ENCODE measurements at regions not wholly inside any gene's neighbourhood (a gene's known extent, or its start where the extent isn't known, plus 50 kb on each side); places are given as distances from the start of the nearest gene placed in this dataset.
"Not testable (repeated sequence)": the region's sequence is repeated elsewhere in the genome, so short reads cannot be mapped to it uniquely, and the experiment has no call there.

GRCh38 chr1:188763541-188763940 lies 1714.1 kb downstream of the BRINP3 start:
- DNase-seq (ENCODE audit: low read depth in 1 of 2, low spot score in 1 of 2): no peak

GRCh38 chr1:188769181-188769580 lies 1708.5 kb downstream of the BRINP3 start:
- DNase-seq (ENCODE audit: low read depth in 1 of 2, low spot score in 1 of 2): no peak

GRCh38 chr1:188769936-188770335 lies 1707.7 kb downstream of the BRINP3 start:
- no peak for DNase-seq (ENCODE audit: low read depth in 1 of 2, low spot score in 1 of 2)

GRCh38 chr1:188778578-188778977 lies 1699.1 kb downstream of the BRINP3 start:
- no peak for DNase-seq (ENCODE audit: low read depth in 1 of 2, low spot score in 1 of 2)

GRCh38 chr1:188782220-188782841 lies 1695.3 kb downstream of the BRINP3 start:
- DNase-seq (ENCODE audit: low read depth in 1 of 2, low spot score in 1 of 2): no peak

GRCh38 chr1:188794969-188795368 lies 1682.7 kb downstream of the BRINP3 start:
- no peak for DNase-seq (ENCODE audit: low read depth in 1 of 2, low spot score in 1 of 2)

- DNase-seq (ENCODE audit: low read depth in 1 of 2, low spot score in 1 of 2): not testable (repeated sequence)
Measured at GRCh38 chr1:188812153-188812552, 1665.5 kb downstream of the BRINP3 start.

- not testable (repeated sequence) for DNase-seq (ENCODE audit: low read depth in 1 of 2, low spot score in 1 of 2)
Measured at GRCh38 chr1:188812836-188813573, 1664.7 kb downstream of the BRINP3 start.

- DNase-seq (ENCODE audit: low read depth in 1 of 2, low spot score in 1 of 2): no peak
Measured at GRCh38 chr1:188817814-188818213, 1659.8 kb downstream of the BRINP3 start.

GRCh38 chr1:188822248-188822647 lies 1655.4 kb downstream of the BRINP3 start:
- DNase-seq (ENCODE audit: low read depth in 1 of 2, low spot score in 1 of 2): no peak

GRCh38 chr1:188825471-188825870 lies 1652.2 kb downstream of the BRINP3 start:
- no peak for DNase-seq (ENCODE audit: low read depth in 1 of 2, low spot score in 1 of 2)

- no peak for DNase-seq (ENCODE audit: low read depth in 1 of 2, low spot score in 1 of 2)
Measured at GRCh38 chr1:188826800-188827199, 1650.9 kb downstream of the BRINP3 start.

GRCh38 chr1:188827400-188827799 lies 1650.3 kb downstream of the BRINP3 start:
- no peak for DNase-seq (ENCODE audit: low read depth in 1 of 2, low spot score in 1 of 2)

GRCh38 chr1:188841111-188841696 lies 1636.5 kb downstream of the BRINP3 start:
- not testable (repeated sequence) for DNase-seq (ENCODE audit: low read depth in 1 of 2, low spot score in 1 of 2)

GRCh38 chr1:188846468-188846867 lies 1631.2 kb downstream of the BRINP3 start:
- DNase-seq (ENCODE audit: low read depth in 1 of 2, low spot score in 1 of 2): no peak

- DNase-seq (ENCODE audit: low read depth in 1 of 2, low spot score in 1 of 2): no peak
Measured at GRCh38 chr1:188857526-188858087, 1620.1 kb downstream of the BRINP3 start.

GRCh38 chr1:188867614-188868013 lies 1610.0 kb downstream of the BRINP3 start:
- no peak for DNase-seq (ENCODE audit: low read depth in 1 of 2, low spot score in 1 of 2)

- no peak for DNase-seq (ENCODE audit: low read depth in 1 of 2, low spot score in 1 of 2)
Measured at GRCh38 chr1:188871164-188871563, 1606.5 kb downstream of the BRINP3 start.

- no peak for DNase-seq (ENCODE audit: low read depth in 1 of 2, low spot score in 1 of 2)
Measured at GRCh38 chr1:188872376-188872775, 1605.3 kb downstream of the BRINP3 start.

- no peak for DNase-seq (ENCODE audit: low read depth in 1 of 2, low spot score in 1 of 2)
Measured at GRCh38 chr1:188877668-188878067, 1600.0 kb downstream of the BRINP3 start.

- DNase-seq (ENCODE audit: low read depth in 1 of 2, low spot score in 1 of 2): no peak
Measured at GRCh38 chr1:188888386-188888785, 1589.3 kb downstream of the BRINP3 start.

- DNase-seq (ENCODE audit: low read depth in 1 of 2, low spot score in 1 of 2): no peak
Measured at GRCh38 chr1:188889166-188889565, 1588.5 kb downstream of the BRINP3 start.

Measured in activated CD4-positive, alpha-beta T cell treated with anti-CD3 and anti-CD28 coated beads, Interleukin-2, amount 50 U/mL, for 24 hours (primary cell).